Activated CD4-positive, alpha-beta T cell treated with anti-CD3 and anti-CD28 coated beads for 4 hours (primary cell): ENCODE measurements at regions not wholly inside any gene's neighbourhood (a gene's known extent, or its start where the extent isn't known, plus 50 kb on each side); places are given as distances from the start of the nearest gene placed in this dataset.

Source experiments
- DNase-seq, 2 donors: peaks; one replicate each; pipeline ENCODE4 v3.0.0-alpha.2; 2020

- no peak for DNase-seq
These were observed 170.9 kb upstream of the CPEB2 start for GRCh38 chr4:14831416-14831815.

DNA sequence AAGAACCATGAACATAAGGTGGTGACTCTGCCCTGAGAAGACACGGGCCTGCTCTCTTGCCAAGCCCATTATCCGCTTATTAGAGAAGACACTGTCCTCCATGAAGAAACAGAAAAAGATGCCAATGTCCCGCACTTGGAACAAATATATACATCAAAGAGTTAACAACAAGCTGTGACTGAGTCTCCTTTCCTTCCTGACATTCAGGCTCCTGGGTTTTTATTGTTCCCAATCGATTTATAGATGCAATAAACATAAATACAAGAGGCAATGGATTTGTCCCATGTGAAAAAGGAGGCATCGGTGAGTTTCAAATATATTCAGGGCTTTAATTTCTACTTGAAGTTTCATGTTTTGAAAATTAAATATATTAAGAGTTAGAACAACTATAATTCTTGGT is 169.2 kb upstream of the CPEB2 start:
- no peak for DNase-seq

DNA sequence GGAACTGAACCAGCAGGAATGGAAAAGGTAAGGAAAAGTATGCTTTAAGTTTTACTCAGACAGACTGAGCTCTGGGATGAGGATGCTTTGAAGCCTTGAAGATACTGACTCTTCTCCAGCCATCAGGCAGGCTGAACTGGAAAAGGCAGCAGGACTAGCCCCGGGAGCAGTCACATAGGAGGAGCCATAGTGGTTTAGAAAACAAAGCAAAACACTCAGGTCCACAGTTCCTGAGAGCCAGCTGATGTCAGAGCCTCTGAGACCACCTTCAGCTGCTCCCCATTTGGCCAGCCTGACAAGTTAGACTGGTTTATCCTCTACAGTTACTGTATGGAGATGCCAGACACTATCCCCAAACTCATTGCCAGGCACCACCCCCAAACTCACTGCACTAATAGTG is 167.9 kb upstream of the CPEB2 start:
- no peak for DNase-seq

GRCh38 chr4:14835288-14835687 is 167.0 kb upstream of the CPEB2 start:
- DNase-seq = no peak

DNA sequence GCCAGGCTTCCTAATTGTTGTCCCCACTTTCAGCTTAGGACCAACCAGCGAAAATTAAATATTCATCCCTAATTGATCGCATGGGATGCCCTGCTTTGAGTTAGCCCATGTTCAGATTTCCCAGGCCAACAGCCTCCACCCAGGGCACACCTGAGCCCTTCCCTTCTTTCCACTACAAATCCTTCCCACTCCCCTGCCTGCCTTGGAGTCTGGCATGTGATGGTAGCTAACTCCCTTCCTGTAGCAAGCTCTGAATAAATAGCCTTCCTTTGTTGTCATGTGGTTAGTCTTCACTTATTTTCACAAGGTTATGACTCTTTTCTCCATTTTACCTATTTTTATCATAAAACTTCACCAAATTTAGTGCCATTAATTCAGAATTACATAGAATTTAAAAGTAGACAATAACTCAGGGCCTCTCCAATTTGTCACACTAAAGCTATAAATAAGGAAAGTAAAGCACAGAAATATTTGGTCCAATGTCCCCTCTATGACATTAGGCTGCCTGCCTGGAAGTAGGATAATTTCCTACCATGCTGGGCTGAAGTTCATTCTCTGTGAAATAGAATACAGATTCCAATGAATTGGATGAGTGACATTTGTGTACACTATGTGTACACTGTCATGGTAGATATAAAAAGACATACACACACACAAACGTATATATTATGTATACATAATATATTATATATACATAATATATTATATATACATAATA is 166.4 kb upstream of the CPEB2 start:
- DNase-seq = no peak

- DNase-seq = no peak
These were observed 164.4 kb upstream of the CPEB2 start for GRCh38 chr4:14837860-14838259.

DNA sequence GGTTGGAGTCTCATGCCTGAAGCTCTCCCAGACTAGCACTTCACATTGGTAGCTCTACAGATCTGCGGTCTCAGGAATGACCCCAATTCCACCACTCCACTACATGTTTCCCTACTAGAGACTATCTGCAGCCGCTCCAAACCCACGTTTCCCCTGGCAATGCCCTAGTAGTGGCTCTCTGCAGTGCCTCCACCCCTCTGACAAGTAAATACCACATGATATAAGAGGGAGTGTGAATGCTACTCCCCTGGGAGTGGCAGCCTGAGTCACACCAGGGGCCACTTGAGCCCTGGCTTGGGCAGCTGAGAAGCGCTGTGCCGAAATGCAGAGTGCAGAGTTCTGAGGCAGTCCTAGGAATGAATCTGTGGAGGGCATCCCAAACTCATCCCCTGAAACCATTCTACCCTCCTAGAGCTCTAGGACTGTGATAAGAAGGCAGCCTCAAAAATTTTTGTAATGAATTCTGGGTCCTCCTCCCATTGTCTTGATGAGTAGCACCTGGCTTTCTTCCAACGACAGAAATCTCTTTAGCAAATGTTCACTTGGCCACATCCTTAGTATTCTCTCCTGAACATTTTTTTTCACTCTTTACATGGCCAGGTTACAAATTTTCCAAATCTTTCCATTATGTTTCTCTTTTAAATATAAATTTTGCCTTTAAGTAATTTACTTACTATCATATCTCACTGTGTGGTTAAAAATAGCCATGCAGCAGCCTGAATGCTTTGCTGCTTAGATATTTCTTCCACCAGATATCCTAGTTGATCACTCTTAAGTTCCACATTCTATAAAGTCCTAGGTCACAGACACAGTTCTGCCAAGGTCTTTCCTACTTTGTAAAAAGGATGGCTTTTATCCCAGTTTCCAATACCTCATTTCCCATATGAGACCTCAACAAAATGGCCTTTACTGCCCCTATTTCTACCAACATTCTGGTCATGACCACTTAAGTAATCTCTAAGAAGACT is 160.2 kb upstream of the CPEB2 start:
- DNase-seq = no peak

- no peak for DNase-seq
These were observed 159.2 kb upstream of the CPEB2 start for GRCh38 chr4:14842964-14843630.

DNA sequence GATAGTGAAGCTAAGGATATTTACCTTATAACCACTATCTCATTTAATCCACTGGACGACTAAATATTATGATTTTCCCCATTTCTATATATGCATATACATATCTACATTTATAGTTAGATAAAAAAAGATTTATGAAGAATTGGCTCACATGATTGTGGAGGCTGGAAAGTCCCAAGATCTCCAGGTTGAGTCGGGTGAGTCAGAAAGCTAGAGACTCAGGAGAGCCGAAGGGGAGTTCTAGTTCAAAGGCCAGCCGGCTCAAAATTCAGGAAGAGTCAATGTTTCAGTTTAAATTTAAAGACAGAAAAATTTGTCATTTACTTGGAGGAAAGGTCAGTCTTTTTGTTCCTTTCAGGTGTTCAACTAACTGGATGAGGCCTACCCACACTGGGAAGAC is 158.2 kb upstream of the CPEB2 start:
- no peak for DNase-seq

DNA sequence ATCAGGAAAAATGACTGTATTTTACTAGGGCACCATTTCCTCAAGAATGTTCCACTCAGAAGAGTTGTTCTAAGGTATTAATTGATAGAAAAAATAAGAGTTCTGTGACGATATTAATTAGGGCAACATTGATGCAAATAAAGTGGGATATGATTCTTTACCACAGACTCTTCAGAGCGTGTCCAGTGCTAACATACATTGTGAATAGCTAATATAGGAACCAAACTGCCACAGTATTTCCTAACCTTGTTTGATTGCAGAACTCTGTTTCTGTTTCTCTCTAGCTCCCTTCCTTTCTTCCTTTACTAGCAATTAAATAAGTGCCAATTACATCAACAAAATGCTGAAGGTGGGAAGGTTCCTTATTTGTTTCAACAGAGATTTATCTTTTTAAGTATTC is 154.1 kb upstream of the CPEB2 start:
- DNase-seq = no peak

- no peak for DNase-seq
These were observed 151.7 kb upstream of the CPEB2 start for GRCh38 chr4:14850455-14851097.

GRCh38 chr4:14853176-14853943 is 148.9 kb upstream of the CPEB2 start:
- DNase-seq = no peak

DNA sequence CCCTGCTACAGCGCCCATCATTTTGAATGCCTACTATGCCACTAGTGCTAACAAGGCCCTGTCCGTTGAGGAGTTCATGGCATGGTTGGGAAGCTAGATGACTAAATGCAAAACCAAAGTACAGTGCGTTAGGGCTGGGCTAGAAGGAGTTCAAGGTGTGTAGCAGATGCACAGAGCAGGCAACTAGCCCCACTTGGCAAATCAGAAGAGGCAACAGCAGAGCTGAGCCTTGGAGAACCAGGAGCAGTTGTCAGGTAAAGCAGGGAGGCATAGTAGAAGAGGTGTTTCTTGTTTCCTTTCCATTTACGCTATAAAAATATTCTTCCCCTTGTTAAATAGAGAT is 146.6 kb upstream of the CPEB2 start:
- DNase-seq = no peak

- peak; percentile 18 to 31 for DNase-seq
These were observed 146.0 kb upstream of the CPEB2 start for GRCh38 chr4:14856062-14856933.

DNA sequence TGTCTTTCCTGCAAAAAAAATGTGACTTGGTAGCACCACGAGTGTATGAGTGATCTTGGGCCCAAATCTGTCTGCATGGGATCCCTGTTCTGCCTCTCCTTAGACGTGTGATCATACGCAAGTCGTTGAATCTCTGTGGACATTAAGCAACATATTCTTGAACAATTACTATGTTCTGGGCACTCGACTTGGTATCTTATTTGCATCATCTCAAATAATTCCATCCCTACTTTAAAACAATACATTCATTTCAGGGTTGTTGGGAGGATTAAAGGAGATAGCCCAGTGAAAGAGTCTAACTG is 145.4 kb upstream of the CPEB2 start:
- no peak for DNase-seq

DNA sequence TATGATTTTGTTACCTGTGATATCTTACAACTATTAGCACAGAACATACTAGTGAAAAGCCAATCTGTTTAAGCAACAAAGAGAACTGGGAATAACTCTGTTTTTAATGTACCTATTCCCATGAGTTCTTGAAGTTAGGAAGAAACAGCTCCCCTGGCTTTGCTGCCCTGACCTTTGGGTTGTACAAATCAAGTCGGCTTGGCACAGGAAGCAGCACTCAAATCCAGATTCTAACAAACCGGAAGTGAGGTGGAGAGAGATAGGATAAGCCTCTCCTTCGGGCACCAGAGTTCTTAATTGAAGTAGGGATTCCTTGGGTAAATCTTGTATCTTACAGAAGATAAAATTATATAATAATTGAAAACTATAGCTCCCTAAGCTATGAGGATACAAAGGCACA is 144.8 kb upstream of the CPEB2 start:
- DNase-seq = no peak

- DNase-seq = no peak
These were observed 144.3 kb upstream of the CPEB2 start for GRCh38 chr4:14857981-14858380.

GRCh38 chr4:14862891-14863290 is 139.4 kb upstream of the CPEB2 start:
- DNase-seq = no peak

GRCh38 chr4:14863418-14864364 is 138.6 kb upstream of the CPEB2 start:
- DNase-seq = no peak

DNA sequence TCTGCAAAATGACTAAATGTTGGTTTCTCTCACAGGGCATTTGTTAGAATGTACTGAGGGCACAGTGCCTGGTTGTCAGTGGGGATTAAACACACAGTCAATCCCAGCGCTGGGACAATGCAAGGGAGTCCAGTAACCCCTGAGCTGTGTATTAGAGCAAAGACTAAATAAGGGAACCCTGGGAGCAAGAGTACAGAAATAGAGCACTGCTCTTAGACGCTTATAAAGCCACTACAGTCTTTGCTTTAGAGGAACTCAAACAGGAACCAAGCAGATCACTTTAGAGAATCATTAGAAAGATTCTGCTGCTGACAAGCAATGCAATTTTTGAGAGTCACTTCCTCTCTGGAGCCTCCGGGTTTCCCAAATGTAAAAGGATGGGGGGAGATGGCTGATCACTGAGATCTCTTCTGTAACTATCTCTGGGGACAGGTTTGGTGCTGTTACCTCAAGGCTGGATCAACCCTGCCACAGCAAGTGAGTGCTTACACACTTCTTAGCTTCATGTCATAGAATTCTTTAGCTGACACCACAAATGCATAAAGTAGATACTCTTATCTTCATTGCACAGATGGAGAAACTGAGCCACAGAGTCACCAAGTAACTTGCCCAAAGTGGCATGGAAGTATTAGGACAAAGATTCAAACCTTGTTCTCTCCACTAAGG is 137.8 kb upstream of the CPEB2 start:
- DNase-seq = no peak
